HepG2 (cell line): ENCODE measurements at regions not wholly inside any gene's neighbourhood (a gene's known extent, or its start where the extent isn't known, plus 50 kb on each side); places are given as distances from the start of the nearest gene placed in this dataset.

Experiments
- ATAC-seq: fragments of 200-7000 bp; cut with Tn5 transposase; 3 replicates; pipeline ENCODE4 v1.9.1; 2020; ENCODE audit warnings: mild to moderate bottlenecking, moderate library complexity
- BruUV-seq: library from RNA; stranded (reverse); fragments of 400-500 nt; replicated peaks from 2 replicates; lab custom pipeline; 2021; lab: Mats Ljungman, UMichigan
- CTCF ChIA-PET: fragments of 300-600 bp; formaldehyde crosslinking; extraction: SDS; loops from one replicate; lab custom pipeline; 2021; ENCODE audit warnings: low total read pairs, inconsistent platforms, low intra/inter-chr PET ratio; lab: Yijun Ruan, JAX
- POLR2A ChIA-PET: fragments of 350-600 bp; sonication (Branson Sonifier 250); formaldehyde crosslinking; loops from one replicate; lab custom pipeline; 2020; ENCODE audit warnings: antibody characterized with exemption, inconsistent platforms; lab: Yijun Ruan, JAX
- DNase-seq: peaks from one replicate; pipeline ENCODE4 v3.0.0-alpha.2; 2015; ENCODE audit warnings: low spot score
- FAIRE-seq: peaks from 3 replicates; lab custom pipeline; 2011; peaks lifted over from hg19 to GRCh38; lab: Jason Lieb, UNC
- H2AFZ ChIP-seq: one replicate; pipeline ENCODE4 v1.6.1; 2011; ENCODE audit warnings: low read length, inconsistent platforms
- H3K27ac ChIP-seq: fragments of 300-600 bp; 3 replicates; pipeline ENCODE4 v1.8.0; 2011; ENCODE audit warnings: mixed run types, mild to moderate bottlenecking, mixed read lengths, low read length, inconsistent platforms; ENCODE audit not compliant: insufficient read depth; ENCODE audit errors: extremely low read length
- H3K27me3 ChIP-seq, 2 experiments: fragments of 200-600 bp in 1 of 2; 2 replicates in 1 of 2; 3 replicates in 1 of 2; pipeline versions ENCODE4 v1.6.0 to v1.8.0; 2011; ENCODE audit warnings: low read length in 2 of 2, mild to moderate bottlenecking in 2 of 2, moderate library complexity in 2 of 2, inconsistent platforms in 1 of 2; ENCODE audit not compliant: insufficient read depth in 2 of 2, control insufficient read depth in 1 of 2
- H3K36me3 ChIP-seq, 2 experiments: fragments of 200-600 bp in 1 of 2; replicated peaks in 1 of 2; 2 replicates in 1 of 2; 3 replicates in 1 of 2; pipeline versions ENCODE4 v1.5.1 to v1.8.0; 2011; ENCODE audit warnings: low read length in 2 of 2, inconsistent platforms in 1 of 2; ENCODE audit not compliant: insufficient read depth in 2 of 2, control insufficient read depth in 1 of 2
- H3K4me1 ChIP-seq: 2 replicates; pipeline ENCODE4 v1.5.1; 2012; ENCODE audit warnings: low read length, inconsistent platforms; ENCODE audit not compliant: insufficient read depth
- H3K4me2 ChIP-seq: 2 replicates; pipeline ENCODE4 v1.6.0; 2011; ENCODE audit warnings: low read depth, low read length, inconsistent platforms
- H3K4me3 ChIP-seq, 3 experiments: fragments of 200-600 bp in 1 of 3; sonication (generic), shearing (Covaris generic) in 1 of 3; replicated peaks in 1 of 3; 2 replicates each; pipeline ENCODE4 v1.5.1; 2011 to 2016; ENCODE audit warnings: low read length in 3 of 3, inconsistent platforms in 2 of 3, low read depth in 2 of 3, mild to moderate bottlenecking in 2 of 3, control low read depth in 1 of 3, mixed read lengths in 1 of 3; ENCODE audit not compliant: insufficient read depth in 1 of 3
- H3K79me2 ChIP-seq: one replicate; pipeline ENCODE4 v1.6.1; 2011; ENCODE audit warnings: low read length, inconsistent platforms; ENCODE audit not compliant: insufficient read depth
- H3K9ac ChIP-seq: 2 replicates; pipeline ENCODE4 v1.6.0; 2011; ENCODE audit warnings: mild to moderate bottlenecking, low read depth, low read length, inconsistent platforms; ENCODE audit not compliant: insufficient read depth
- H3K9me3 ChIP-seq: 2 replicates; pipeline ENCODE4 v1.5.1; 2012; ENCODE audit warnings: mild to moderate bottlenecking, low read length
- H4K20me1 ChIP-seq: 2 replicates; pipeline ENCODE4 v1.6.0; 2011; ENCODE audit warnings: inconsistent platforms, mild to moderate bottlenecking, low read length, moderate library complexity; ENCODE audit not compliant: insufficient read depth
- CHCHD3 ChIP-seq: sonication (generic); formaldehyde crosslinking; IDR thresholded peaks from 2 replicates; pipeline ENCODE4 v1.8.0; 2022; ENCODE audit warnings: mild to moderate bottlenecking, missing genetic modification reagents, moderate library complexity
- ERF ChIP-seq: IDR thresholded peaks from 2 replicates; pipeline ENCODE4 v1.6.1; 2018; ENCODE audit warnings: missing biosample characterization, missing genetic modification reagents
- FLYWCH1 ChIP-seq: sonication (generic); formaldehyde crosslinking; IDR thresholded peaks from 2 replicates; pipeline ENCODE4 v1.8.1; 2023; ENCODE audit warnings: mild to moderate bottlenecking, missing genetic modification reagents
- MYC ChIP-seq: sonication (generic); formaldehyde crosslinking; IDR thresholded peaks from 2 replicates; pipeline ENCODE4 v1.9.0; 2021; ENCODE audit warnings: missing genetic modification reagents, borderline replicate concordance
- MZF1 ChIP-seq: sonication (generic); formaldehyde crosslinking; IDR thresholded peaks from 2 replicates; pipeline ENCODE4 v1.8.1; 2023; ENCODE audit warnings: mild to moderate bottlenecking, missing genetic modification reagents, borderline replicate concordance
- STAT5B ChIP-seq: sonication (generic); formaldehyde crosslinking; IDR thresholded peaks from 2 replicates; pipeline ENCODE4 v1.4.0; 2020; ENCODE audit warnings: missing genetic modification reagents
- TRIM24 ChIP-seq: sonication (generic); formaldehyde crosslinking; IDR thresholded peaks from 2 replicates; pipeline ENCODE4 v1.8.0; 2022; ENCODE audit warnings: mild to moderate bottlenecking, missing genetic modification reagents
- ZNF331 ChIP-seq: sonication (generic); formaldehyde crosslinking; IDR thresholded peaks from 2 replicates; pipeline ENCODE4 v1.4.0; 2020; ENCODE audit warnings: missing genetic modification reagents
- WGBS: methylation state at CpG from one replicate; pipeline ENCODE4 v1.1.6; 2017; ENCODE audit warnings: low lambda C conversion rate; 5-methylcytosine and 5-hydroxymethylcytosine counted together
- in situ Hi-C: cut with HindIII; loops from 2 replicates; pipeline ENCODE4 v1.10.0; 2017; ENCODE audit warnings: low pct_unique_long_range_greater_than_20kb; ENCODE audit not compliant: extremely low pct_ligation_motif_present
- intact Hi-C: fragments of 100-400 bp; cut with micrococcal nuclease; formaldehyde crosslinking; loops from one replicate; pipeline ENCODE4 v1.10.0; 2022; ENCODE audit not compliant: unreplicated experiment
- TF ChIP-seq, protein P1 (sequence below): sonication (generic); formaldehyde crosslinking; IDR thresholded peaks from 2 replicates; pipeline ENCODE4 v1.4.0; 2020; ENCODE audit warnings: missing genetic modification reagents, borderline replicate concordance
- TF ChIP-seq, protein P2 (sequence below), 2 experiments: sonication (generic) in 1 of 2; formaldehyde crosslinking in 1 of 2; IDR thresholded peaks; 2 replicates each; pipeline versions ENCODE4 v1.4.0 to v1.6.1; 2016 to 2020; ENCODE audit warnings: borderline replicate concordance in 1 of 2, low read depth in 1 of 2, mild to moderate bottlenecking in 1 of 2, missing genetic modification reagents in 1 of 2
- TF ChIP-seq, protein P3 (sequence below): sonication (generic); formaldehyde crosslinking; IDR thresholded peaks from 2 replicates; pipeline ENCODE4 v1.8.1; 2023; ENCODE audit warnings: mild to moderate bottlenecking, missing genetic modification reagents
- TF ChIP-seq, protein P4 (sequence below): IDR thresholded peaks from 2 replicates; pipeline ENCODE4 v1.6.1; 2016; ENCODE audit warnings: mild to moderate bottlenecking
- TF ChIP-seq, protein P5 (sequence below): sonication (generic); formaldehyde crosslinking; IDR thresholded peaks from 2 replicates; pipeline ENCODE4 v1.4.0; 2020; ENCODE audit warnings: mild to moderate bottlenecking, missing genetic modification reagents, borderline replicate concordance

DNA sequence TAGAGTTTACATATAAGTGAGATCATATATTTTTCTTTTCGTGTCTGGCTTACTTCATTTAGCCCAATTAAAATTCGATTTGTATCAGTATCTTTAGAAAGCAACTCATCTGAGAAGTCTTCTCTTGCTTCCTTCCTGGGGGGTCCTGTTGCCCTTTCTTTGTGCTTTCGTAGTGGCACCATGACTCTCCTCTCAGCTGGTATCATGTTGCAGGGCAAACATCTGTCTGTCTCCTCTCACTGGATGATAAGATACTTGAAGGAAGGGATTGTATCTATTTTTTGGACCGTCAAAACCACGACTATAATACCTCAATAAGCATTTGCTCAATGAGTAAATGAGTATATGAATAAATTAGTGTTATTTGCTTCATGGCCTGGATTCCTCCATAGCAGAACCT, 382.5 kb upstream of the SORCS1 start (continued):
- TF ChIP-seq, protein P1, sequence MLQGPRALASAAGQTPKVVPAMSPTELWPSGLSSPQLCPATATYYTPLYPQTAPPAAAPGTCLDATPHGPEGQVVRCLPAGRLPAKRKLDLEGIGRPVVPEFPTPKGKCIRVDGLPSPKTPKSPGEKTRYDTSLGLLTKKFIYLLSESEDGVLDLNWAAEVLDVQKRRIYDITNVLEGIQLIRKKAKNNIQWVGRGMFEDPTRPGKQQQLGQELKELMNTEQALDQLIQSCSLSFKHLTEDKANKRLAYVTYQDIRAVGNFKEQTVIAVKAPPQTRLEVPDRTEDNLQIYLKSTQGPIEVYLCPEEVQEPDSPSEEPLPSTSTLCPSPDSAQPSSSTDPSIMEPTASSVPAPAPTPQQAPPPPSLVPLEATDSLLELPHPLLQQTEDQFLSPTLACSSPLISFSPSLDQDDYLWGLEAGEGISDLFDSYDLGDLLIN: no peak
- no peak for TF ChIP-seq STAT5B (CRISPR knock-in tag)
- TF ChIP-seq, protein P2, sequence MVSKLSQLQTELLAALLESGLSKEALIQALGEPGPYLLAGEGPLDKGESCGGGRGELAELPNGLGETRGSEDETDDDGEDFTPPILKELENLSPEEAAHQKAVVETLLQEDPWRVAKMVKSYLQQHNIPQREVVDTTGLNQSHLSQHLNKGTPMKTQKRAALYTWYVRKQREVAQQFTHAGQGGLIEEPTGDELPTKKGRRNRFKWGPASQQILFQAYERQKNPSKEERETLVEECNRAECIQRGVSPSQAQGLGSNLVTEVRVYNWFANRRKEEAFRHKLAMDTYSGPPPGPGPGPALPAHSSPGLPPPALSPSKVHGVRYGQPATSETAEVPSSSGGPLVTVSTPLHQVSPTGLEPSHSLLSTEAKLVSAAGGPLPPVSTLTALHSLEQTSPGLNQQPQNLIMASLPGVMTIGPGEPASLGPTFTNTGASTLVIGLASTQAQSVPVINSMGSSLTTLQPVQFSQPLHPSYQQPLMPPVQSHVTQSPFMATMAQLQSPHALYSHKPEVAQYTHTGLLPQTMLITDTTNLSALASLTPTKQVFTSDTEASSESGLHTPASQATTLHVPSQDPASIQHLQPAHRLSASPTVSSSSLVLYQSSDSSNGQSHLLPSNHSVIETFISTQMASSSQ (IDR thresholded peaks at IDR 0.05; ENCODE audit: low read depth): no peak
- TF ChIP-seq, protein P2 (CRISPR knock-in tag; IDR thresholded peaks at IDR 0.05; ENCODE audit: borderline replicate concordance): no peak

DNA sequence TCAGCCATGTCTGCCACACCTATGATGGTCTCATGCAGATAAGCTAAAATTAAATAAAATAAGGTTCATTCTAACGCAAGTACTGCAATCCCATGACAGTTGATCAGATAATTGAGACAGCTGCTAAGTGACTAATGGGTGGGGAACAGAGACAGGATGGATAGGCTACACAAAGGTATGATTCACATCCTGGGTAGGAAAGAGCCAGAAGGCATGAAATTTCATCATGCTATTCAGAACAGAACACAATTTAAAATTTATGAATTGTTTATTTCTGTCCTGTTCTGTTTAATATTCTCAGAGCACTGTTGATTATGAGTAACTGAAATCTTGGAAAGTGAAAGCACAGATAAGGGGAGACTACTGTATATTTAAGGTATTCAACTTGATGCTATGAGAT, 381.8 kb upstream of the SORCS1 start:
- H3K27me3 ChIP-seq: no peaks in the 10 kb centered on the region
- CTCF ChIA-PET: no interaction called here
- ATAC-seq (no peak), FAIRE-seq (no peak), DNase-seq (no peak)
- H3K9me3 ChIP-seq: peaks cover 83% of the 10 kb centered on the region
- no peaks in the 10 kb centered on the region for H3K4me1 ChIP-seq
- no peaks in the 10 kb centered on the region for H4K20me1 ChIP-seq
- no peak overlapping the region for H3K9ac ChIP-seq
- no peaks in the 10 kb centered on the region for H3K79me2 ChIP-seq
- no peak overlapping the region for H3K4me3 ChIP-seq
- intact Hi-C loops: no loop called here
- in situ Hi-C loops: no loop called here
- POLR2A ChIA-PET: no interaction called here
- H3K36me3 ChIP-seq: no peaks in the 10 kb centered on the region
- no peak overlapping the region for H2AFZ ChIP-seq
- H3K4me2 ChIP-seq: no peak overlapping the region
- BruUV-seq: no TSS peak
- WGBS: 0% methylated on average over 1 of the region's 1 CpG
- no peak overlapping the region for H3K27ac ChIP-seq
- TF ChIP-seq CHCHD3 (CRISPR knock-in tag) (no peak), TRIM24 (CRISPR knock-in tag) (no peak), MYC (CRISPR knock-in tag) (no peak), ERF (CRISPR knock-in tag) (no peak), FLYWCH1 (CRISPR knock-in tag) (no peak), ZNF331 (CRISPR knock-in tag) (no peak), MZF1 (CRISPR knock-in tag) (no peak)
- TF ChIP-seq, protein P3, sequence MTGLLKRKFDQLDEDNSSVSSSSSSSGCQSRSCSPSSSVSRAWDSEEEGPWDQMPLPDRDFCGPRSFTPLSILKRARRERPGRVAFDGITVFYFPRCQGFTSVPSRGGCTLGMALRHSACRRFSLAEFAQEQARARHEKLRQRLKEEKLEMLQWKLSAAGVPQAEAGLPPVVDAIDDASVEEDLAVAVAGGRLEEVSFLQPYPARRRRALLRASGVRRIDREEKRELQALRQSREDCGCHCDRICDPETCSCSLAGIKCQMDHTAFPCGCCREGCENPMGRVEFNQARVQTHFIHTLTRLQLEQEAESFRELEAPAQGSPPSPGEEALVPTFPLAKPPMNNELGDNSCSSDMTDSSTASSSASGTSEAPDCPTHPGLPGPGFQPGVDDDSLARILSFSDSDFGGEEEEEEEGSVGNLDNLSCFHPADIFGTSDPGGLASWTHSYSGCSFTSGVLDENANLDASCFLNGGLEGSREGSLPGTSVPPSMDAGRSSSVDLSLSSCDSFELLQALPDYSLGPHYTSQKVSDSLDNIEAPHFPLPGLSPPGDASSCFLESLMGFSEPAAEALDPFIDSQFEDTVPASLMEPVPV: no peak
- TF ChIP-seq, protein P4, sequence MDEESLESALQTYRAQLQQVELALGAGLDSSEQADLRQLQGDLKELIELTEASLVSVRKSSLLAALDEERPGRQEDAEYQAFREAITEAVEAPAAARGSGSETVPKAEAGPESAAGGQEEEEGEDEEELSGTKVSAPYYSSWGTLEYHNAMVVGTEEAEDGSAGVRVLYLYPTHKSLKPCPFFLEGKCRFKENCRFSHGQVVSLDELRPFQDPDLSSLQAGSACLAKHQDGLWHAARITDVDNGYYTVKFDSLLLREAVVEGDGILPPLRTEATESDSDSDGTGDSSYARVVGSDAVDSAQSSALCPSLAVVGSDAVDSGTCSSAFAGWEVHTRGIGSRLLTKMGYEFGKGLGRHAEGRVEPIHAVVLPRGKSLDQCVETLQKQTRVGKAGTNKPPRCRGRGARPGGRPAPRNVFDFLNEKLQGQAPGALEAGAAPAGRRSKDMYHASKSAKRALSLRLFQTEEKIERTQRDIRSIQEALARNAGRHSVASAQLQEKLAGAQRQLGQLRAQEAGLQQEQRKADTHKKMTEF (CRISPR knock-in tag): no peak
- TF ChIP-seq, protein P5, sequence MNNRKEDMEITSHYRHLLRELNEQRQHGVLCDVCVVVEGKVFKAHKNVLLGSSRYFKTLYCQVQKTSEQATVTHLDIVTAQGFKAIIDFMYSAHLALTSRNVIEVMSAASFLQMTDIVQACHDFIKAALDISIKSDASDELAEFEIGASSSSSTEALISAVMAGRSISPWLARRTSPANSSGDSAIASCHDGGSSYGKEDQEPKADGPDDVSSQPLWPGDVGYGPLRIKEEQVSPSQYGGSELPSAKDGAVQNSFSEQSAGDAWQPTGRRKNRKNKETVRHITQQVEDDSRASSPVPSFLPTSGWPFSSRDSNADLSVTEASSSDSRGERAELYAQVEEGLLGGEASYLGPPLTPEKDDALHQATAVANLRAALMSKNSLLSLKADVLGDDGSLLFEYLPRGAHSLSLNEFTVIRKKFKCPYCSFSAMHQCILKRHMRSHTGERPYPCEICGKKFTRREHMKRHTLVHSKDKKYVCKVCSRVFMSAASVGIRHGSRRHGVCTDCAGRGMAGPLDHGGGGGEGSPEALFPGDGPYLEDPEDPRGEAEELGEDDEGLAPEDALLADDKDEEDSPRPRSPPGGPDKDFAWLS (CRISPR knock-in tag): no peak
